Mesenchymal stem cell (in vitro differentiated cells and primary cell): ENCODE measurements at regions not wholly inside any gene's neighbourhood (a gene's known extent, or its start where the extent isn't known, plus 50 kb on each side); places are given as distances from the start of the nearest gene placed in this dataset.
A peak's percentile ranks its signal among the peaks of the same experiment; 100 is the strongest.

Source experiments
- DNase-seq: peaks from one replicate; pipeline ENCODE4 v3.0.0-alpha.2; 2013
- H2AFZ ChIP-seq: one replicate; pipeline ENCODE4 v1.6.1; 2013; ENCODE audit warnings: low read depth, mild to moderate bottlenecking, control low read depth, inconsistent platforms, low read length, moderate library complexity
- H2AK5ac ChIP-seq: 2 replicates; pipeline ENCODE4 v1.6.1; 2013; ENCODE audit warnings: low read length, moderate library complexity, mild to moderate bottlenecking, inconsistent platforms; ENCODE audit not compliant: severe bottlenecking
- H2BK120ac ChIP-seq: one replicate; pipeline ENCODE4 v1.6.1; 2013; ENCODE audit warnings: low read depth, mild to moderate bottlenecking, inconsistent platforms, low read length, moderate library complexity
- H2BK12ac ChIP-seq, 2 experiments: one replicate each; pipeline ENCODE4 v1.6.1; 2013; ENCODE audit warnings: inconsistent platforms in 2 of 2, low read length in 2 of 2, mild to moderate bottlenecking in 2 of 2, moderate library complexity in 2 of 2, control low read depth in 1 of 2
- H2BK15ac ChIP-seq: one replicate; pipeline ENCODE4 v1.6.1; 2013; ENCODE audit warnings: mild to moderate bottlenecking, low read depth, inconsistent platforms; ENCODE audit not compliant: poor library complexity, severe bottlenecking
- H2BK5ac ChIP-seq: 2 replicates; pipeline ENCODE4 v1.6.1; 2013; ENCODE audit warnings: low read depth, mild to moderate bottlenecking, low read length, control low read depth, inconsistent platforms; ENCODE audit not compliant: poor library complexity, severe bottlenecking
- H3K14ac ChIP-seq, 2 experiments: one replicate each; pipeline ENCODE4 v1.6.1; 2013; ENCODE audit warnings: inconsistent platforms in 2 of 2, low read length in 2 of 2, control low read depth in 1 of 2, mild to moderate bottlenecking in 1 of 2, moderate library complexity in 1 of 2
- H3K18ac ChIP-seq, 2 experiments: one replicate each; pipeline ENCODE4 v1.6.1; 2013; ENCODE audit warnings: inconsistent platforms in 2 of 2, low read length in 2 of 2, control low read depth in 1 of 2, low read depth in 1 of 2, mild to moderate bottlenecking in 1 of 2
- H3K23ac ChIP-seq, 2 experiments: one replicate each; pipeline ENCODE4 v1.6.1; 2013; ENCODE audit warnings: inconsistent platforms in 2 of 2, low read length in 2 of 2, mild to moderate bottlenecking in 2 of 2, moderate library complexity in 2 of 2, control low read depth in 1 of 2
- H3K27ac ChIP-seq: 2 replicates; pipeline ENCODE4 v1.5.1; 2013; ENCODE audit warnings: mild to moderate bottlenecking, moderate library complexity, low read length, control low read depth, inconsistent platforms; ENCODE audit not compliant: poor library complexity, severe bottlenecking
- H3K27me3 ChIP-seq, 2 experiments: 2 replicates each; pipeline versions ENCODE4 v1.6.1 to v1.7.0; 2013; ENCODE audit warnings: low read length in 2 of 2, mild to moderate bottlenecking in 2 of 2, moderate library complexity in 2 of 2, control low read depth in 1 of 2, inconsistent platforms in 1 of 2; ENCODE audit not compliant: control insufficient read depth in 1 of 2, insufficient read depth in 1 of 2
- H3K36me3 ChIP-seq, 2 experiments: 2 replicates each; pipeline versions ENCODE4 v1.6.1 to v1.7.0; 2013; ENCODE audit warnings: low read length in 2 of 2, control low read depth in 1 of 2, inconsistent platforms in 1 of 2, low read depth in 1 of 2, mild to moderate bottlenecking in 1 of 2; ENCODE audit not compliant: insufficient read depth in 2 of 2, control insufficient read depth in 1 of 2
- H3K4ac ChIP-seq, 2 experiments: one replicate each; pipeline ENCODE4 v1.6.1; 2013; ENCODE audit warnings: inconsistent platforms in 2 of 2, low read length in 2 of 2, mild to moderate bottlenecking in 2 of 2, moderate library complexity in 2 of 2, control low read depth in 1 of 2, low read depth in 1 of 2
- H3K4me1 ChIP-seq: 2 replicates; pipeline ENCODE4 v1.6.1; 2013; ENCODE audit warnings: low read depth, low read length, control low read depth; ENCODE audit not compliant: control insufficient read depth, insufficient read depth
- H3K4me2 ChIP-seq: 2 replicates; pipeline ENCODE4 v1.6.1; 2013; ENCODE audit warnings: low read length, mild to moderate bottlenecking, inconsistent platforms; ENCODE audit not compliant: poor library complexity, severe bottlenecking
- H3K4me3 ChIP-seq, 2 experiments: 2 replicates each; pipeline versions ENCODE4 v1.5.1 to v1.7.0; 2013; ENCODE audit warnings: low read length in 2 of 2, mild to moderate bottlenecking in 2 of 2, control low read depth in 1 of 2, low read depth in 1 of 2; ENCODE audit not compliant: insufficient read depth in 1 of 2
- H3K79me1 ChIP-seq: replicated peaks from 2 replicates; pipeline ENCODE4 v1.6.1; 2013; ENCODE audit warnings: mild to moderate bottlenecking, control low read depth, low read length, inconsistent platforms; ENCODE audit not compliant: poor library complexity, severe bottlenecking
- H3K9ac ChIP-seq: 2 replicates; pipeline ENCODE4 v1.7.0; 2013; ENCODE audit warnings: mild to moderate bottlenecking, low read length, moderate library complexity
- H3K9me3 ChIP-seq: 2 replicates; pipeline ENCODE4 v1.7.0; 2013; ENCODE audit warnings: mild to moderate bottlenecking, low read length; ENCODE audit not compliant: control insufficient read depth
- H4K8ac ChIP-seq: one replicate; pipeline ENCODE4 v1.6.1; 2013; ENCODE audit warnings: inconsistent platforms, mild to moderate bottlenecking, low read length, moderate library complexity
- H4K91ac ChIP-seq: one replicate; pipeline ENCODE4 v1.6.1; 2013; ENCODE audit warnings: mild to moderate bottlenecking, low read length, inconsistent platforms
- whole genome bisulfite sequencing: methylation state at CpG from one replicate; pipeline ENCODE4 v1.1.7; 2013; ENCODE audit warnings: mixed read lengths; 5-methylcytosine and 5-hydroxymethylcytosine counted together

GRCh38 chr16:66254751-66255150 lies 111.7 kb upstream of the CDH5 start:
- no peak overlapping the region for H2BK120ac ChIP-seq
- H2BK12ac ChIP-seq, result no peak overlapping the region
- H3K36me3 ChIP-seq, result no peaks in the 10 kb centered on the region
- no peak overlapping the region for H3K23ac ChIP-seq
- WGBS, result 70% methylated on average over 2 of the region's 2 CpGs
- peaks cover 9% of the 10 kb centered on the region for H3K9me3 ChIP-seq
- H3K27ac ChIP-seq, result no peak overlapping the region
- H3K4me2 ChIP-seq, result no peak overlapping the region
- H2BK5ac ChIP-seq, result no peak overlapping the region
- H3K79me1 ChIP-seq, result no peaks in the 10 kb centered on the region
- H2AFZ ChIP-seq, result no peak overlapping the region
- peaks cover 9% of the 10 kb centered on the region for H3K4me1 ChIP-seq
- no peak overlapping the region for H2AK5ac ChIP-seq
- H4K8ac ChIP-seq, result no peak overlapping the region
- no peak overlapping the region for H3K4me3 ChIP-seq
- H3K9ac ChIP-seq, result no peak overlapping the region
- H3K18ac ChIP-seq, result no peak overlapping the region
- H2BK15ac ChIP-seq, result no peak overlapping the region
- no peak overlapping the region for H4K91ac ChIP-seq
- no peak overlapping the region for H3K14ac ChIP-seq
- peaks cover 0 to 7% of the 10 kb centered on the region in 2 experiments for H3K27me3 ChIP-seq
- H3K4ac ChIP-seq, result no peak overlapping the region
- DNase-seq, result peak; percentile 86

DNA sequence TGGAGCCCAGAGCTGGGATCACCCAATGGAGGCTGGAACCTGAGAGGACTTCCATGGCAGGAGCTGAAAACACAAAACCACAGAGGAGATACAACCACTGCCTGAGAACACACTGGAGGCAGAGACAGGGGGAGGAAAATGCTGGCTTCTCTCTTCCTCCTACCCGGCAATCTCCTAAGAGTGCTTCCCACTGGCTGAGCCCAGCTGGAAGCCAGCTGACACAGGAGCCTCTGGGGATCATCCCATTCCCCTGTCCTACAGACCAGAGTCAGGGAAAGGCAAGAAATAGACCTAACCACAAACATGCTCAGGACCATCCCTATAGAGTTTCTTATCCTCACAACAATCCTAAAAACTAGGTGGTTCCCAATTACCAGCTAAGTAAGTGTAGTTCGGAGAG lies 112.4 kb upstream of the CDH5 start:
- Histone ChIP-seq H3K27ac (no peak overlapping the region), H4K91ac (no peak overlapping the region), H3K23ac (no peak overlapping the region), H3K4me3 (no peak overlapping the region), H2AK5ac (no peak overlapping the region), H3K79me1 (no peaks in the 10 kb centered on the region), H2BK15ac (no peak overlapping the region), H3K4me1 (peaks cover 9% of the 10 kb centered on the region), H2AFZ (no peak overlapping the region), H2BK120ac (no peak overlapping the region), H3K9ac (no peak overlapping the region), H3K4ac (no peak overlapping the region), H3K18ac (peak overlapping the region in 1 of 2 experiments; percentile 5), H2BK5ac (no peak overlapping the region), H3K27me3 (peaks cover 0 to 7% of the 10 kb centered on the region in 2 experiments), H2BK12ac (peak overlapping the region in 1 of 2 experiments; percentile 1), H3K4me2 (no peak overlapping the region), H3K9me3 (peaks cover 9% of the 10 kb centered on the region), H3K36me3 (no peaks in the 10 kb centered on the region), H4K8ac (no peak overlapping the region), H3K14ac (no peak overlapping the region)
- peak; percentile 58 for DNase-seq
- WGBS, result 65% methylated on average over 2 of the region's 2 CpGs

DNA sequence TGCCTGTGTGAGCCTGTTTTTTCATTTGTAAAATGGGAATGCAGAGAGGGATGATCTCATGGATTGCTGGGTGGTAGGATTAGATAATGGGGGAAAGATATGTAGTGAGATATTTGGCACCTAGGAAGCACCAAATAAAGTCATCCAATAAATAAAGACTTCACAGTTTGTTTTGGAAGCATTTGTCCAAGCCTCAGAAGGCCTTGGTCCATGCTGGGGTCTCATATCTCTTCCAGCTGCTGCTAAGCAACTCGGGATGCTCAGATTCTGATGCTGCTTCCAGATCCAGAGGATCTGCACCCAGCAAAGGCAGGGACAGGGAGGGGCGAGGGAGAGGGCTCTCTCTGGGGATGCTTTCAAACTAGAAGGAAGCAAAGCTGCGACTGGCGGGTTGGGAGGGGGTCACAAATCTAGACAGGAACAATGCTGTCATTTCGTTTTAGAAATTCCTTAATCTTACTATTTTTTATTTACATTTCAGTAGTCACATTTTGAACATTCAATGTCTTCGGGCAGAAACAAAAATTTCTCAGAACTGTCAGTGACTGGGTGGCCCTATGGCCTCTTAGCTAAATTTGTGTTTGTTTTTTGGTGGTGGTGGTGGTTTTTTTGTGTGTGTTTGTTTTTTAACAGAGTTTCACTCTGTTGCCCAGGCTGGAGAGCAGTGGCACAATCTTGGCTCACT lies 114.9 kb upstream of the CDH5 start:
- Histone ChIP-seq H2BK12ac (peak overlapping the region; percentile 15 to 38), H3K9me3 (peaks cover 9% of the 10 kb centered on the region), H3K79me1 (no peaks in the 10 kb centered on the region), H2BK5ac (no peak overlapping the region), H3K9ac (peak overlapping the region; percentile 72), H2AK5ac (no peak overlapping the region), H3K27ac (no peak overlapping the region), H3K14ac (no peak overlapping the region), H3K4ac (peak overlapping the region in 1 of 2 experiments; percentile 79), H3K36me3 (no peaks in the 10 kb centered on the region), H3K4me3 (peak overlapping the region in 1 of 2 experiments; percentile 48), H2AFZ (no peak overlapping the region), H4K8ac (peak overlapping the region; percentile 35), H3K23ac (no peak overlapping the region), H4K91ac (no peak overlapping the region), H2BK15ac (no peak overlapping the region), H3K4me2 (no peak overlapping the region), H3K27me3 (peaks cover 0 to 7% of the 10 kb centered on the region in 2 experiments), H2BK120ac (no peak overlapping the region), H3K4me1 (peaks cover 9% of the 10 kb centered on the region), H3K18ac (peak overlapping the region in 1 of 2 experiments; percentile 69)
- 86% methylated on average over 5 of the region's 6 CpGs for WGBS
- no peak for DNase-seq

DNA sequence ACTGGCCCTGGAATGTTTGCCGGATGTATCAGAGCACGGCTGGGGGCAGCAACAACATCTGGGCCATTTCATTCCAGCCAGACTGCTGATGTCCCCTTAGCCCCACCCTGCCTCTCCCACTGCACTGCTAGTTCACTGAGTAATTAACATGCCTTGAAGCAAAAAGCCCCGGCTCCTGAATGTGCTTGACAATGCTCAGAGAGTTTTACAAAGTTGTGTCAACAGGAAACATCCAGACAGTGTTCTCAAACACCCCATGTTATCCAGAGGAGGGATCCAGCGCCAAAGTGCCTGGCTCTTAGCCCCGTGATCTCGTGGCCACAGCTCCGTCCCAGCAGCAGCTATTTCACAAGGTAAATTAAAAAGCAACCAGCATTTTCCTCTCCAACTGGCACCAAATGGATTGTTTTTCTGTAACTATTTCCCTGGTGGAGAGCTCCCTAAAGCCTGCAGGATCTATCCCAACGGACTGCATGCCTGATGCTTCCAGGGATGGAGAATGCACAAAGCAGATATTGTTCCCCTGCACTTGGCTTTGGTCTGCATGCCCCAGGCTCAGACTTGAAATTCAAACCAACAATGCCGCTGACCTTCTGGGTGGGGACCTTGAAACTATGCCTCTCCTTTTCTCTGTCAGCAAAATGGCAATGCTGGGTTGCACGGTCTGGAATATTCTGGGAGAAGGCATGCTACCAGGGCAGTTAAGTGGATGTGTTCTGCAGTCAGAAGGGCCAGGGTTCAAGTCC lies 115.6 kb upstream of the CDH5 start:
- Histone ChIP-seq H3K23ac (no peak overlapping the region), H3K27ac (peak overlapping the region; percentile 64), H2AK5ac (no peak overlapping the region), H3K9me3 (peaks cover 9% of the 10 kb centered on the region), H2BK15ac (no peak overlapping the region), H3K36me3 (no peaks in the 10 kb centered on the region), H2BK12ac (peak overlapping the region in 1 of 2 experiments; percentile 42), H3K4me2 (peak overlapping the region; percentile 21), H3K4me3 (peak overlapping the region in 1 of 2 experiments; percentile 48), H3K79me1 (no peaks in the 10 kb centered on the region), H2BK5ac (no peak overlapping the region), H3K4me1 (peaks cover 9% of the 10 kb centered on the region), H2AFZ (peak overlapping the region; percentile 64), H3K14ac (peak overlapping the region in 1 of 2 experiments; percentile 65), H3K18ac (peak overlapping the region; percentile 3 to 37), H3K4ac (no peak overlapping the region), H3K9ac (peak overlapping the region; percentile 72), H3K27me3 (peaks cover 0 to 7% of the 10 kb centered on the region in 2 experiments), H4K8ac (peak overlapping the region; percentile 35), H2BK120ac (no peak overlapping the region), H4K91ac (peak overlapping the region; percentile 44)
- 25% methylated on average over 10 of the region's 10 CpGs for WGBS
- peak; percentile 81 for DNase-seq
